RPMI7951 (cell line): ENCODE measurements at regions not wholly inside any gene's neighbourhood (a gene's known extent, or its start where the extent isn't known, plus 50 kb on each side); places are given as distances from the start of the nearest gene placed in this dataset.
A peak's percentile ranks its signal among the peaks of the same experiment; 100 is the strongest.

Experiments used
- DNase-seq: peaks from one replicate; pipeline ENCODE4 v3.0.0-alpha.2; 2012; ENCODE audit warnings: low read depth

DNA sequence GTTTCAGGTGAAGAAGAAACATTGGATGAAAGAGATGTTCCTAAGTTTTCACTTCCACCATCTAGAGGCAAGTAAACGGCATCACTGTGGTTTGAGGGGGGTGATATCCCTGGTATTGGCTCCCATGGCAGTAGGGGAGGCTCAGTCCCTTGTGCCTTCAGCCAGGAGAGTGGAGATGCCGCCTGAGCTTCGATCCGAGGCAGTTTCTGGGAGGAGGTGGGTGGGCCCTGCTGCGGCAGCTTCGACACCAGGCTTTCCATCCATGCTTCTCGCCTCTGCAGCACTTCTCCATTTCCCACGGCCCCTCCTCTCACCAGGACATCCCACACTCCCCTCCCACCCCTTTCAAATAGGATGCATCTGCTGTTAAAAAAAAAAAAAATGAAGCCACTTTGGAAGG, 258.3 kb downstream of the GADD45G start:
- no peak for DNase-seq

GRCh38 chr9:89863837-89864236, 259.0 kb downstream of the GADD45G start:
- no peak for DNase-seq

DNA sequence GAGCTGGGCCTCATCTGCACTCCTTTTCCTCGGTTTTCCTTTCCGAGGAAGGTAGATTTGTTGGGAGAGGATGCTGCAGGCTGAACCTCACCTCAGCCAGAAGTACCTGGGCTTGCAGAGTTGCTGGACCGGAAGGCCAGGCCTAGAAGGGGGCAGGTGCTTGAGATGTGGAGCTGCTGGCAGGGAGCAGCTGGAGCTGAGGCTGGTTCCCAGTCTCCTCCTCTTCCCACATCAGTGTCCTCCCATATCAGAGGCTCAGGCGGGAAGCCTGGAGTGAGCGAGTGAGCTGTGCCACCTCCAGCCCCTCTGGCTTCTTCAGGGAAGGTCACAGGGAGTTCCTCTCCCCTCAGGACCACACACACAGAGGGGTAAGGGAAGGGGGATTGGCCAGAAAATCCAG, 259.4 kb downstream of the GADD45G start:
- DNase-seq, result no peak

GRCh38 chr9:89864731-89865130, 259.9 kb downstream of the GADD45G start:
- no peak for DNase-seq

DNA sequence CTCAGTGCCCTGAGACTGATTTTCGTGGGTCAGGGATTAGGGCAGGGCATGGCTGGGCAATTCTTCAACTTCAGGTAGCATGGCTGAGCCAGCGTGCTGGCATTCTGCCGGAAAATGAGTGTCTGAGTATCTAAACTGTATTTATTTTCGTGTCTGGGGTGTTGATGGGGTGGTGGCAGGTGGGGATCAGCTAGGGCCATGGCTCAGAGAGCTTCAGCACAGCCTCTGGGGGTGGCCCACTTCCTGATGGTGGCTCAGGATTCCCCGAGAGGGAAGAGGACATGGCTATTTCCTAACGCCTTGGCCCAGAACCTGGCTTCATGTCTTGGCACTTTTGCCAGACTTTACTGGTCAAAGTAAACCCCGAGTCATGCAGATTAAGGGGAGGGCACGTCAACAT, 260.5 kb downstream of the GADD45G start:
- no peak for DNase-seq

GRCh38 chr9:89865981-89866380, 261.2 kb downstream of the GADD45G start:
- DNase-seq, result no peak

DNA sequence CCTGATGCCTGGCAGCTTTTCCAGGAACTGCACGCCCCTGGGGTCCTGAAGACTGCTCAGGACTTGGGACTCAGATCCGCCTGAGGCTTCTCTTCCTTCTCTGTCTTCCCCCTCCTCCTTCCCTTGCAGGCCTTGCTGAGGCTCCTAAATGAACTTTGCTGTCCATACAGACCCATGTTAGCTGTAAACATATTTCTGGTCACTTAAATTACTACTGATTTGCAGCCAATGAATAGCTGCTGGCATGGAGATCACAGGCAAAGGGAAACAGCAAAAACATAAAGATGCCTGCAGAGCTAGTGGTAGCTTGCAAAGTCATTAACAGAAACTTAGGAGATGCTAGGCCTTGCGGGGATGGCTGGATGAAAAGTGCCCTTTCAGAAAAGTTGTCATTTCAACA, 261.9 kb downstream of the GADD45G start:
- no peak for DNase-seq

DNA sequence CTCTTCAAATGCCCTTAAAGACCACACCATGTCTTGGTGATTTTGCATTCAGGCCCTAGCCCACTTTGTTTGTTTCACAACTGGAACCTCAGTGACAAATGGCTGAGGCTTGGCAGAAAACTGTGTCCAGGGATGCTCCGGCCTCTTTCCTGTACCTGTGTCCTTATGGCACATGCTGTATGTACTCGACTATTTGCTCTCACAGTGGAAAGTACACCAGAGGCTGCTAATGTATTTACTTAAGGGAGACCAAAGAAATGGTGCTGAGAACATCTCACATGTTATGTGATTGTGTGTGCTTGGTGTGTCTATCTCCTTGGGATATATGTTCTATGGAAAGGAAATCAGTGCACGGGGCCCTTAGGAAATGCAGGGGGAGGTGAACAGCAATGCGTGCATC, 263.3 kb downstream of the GADD45G start:
- no peak for DNase-seq

- no peak for DNase-seq
Observed at GRCh38 chr9:89869793-89870580, 265.2 kb downstream of the GADD45G start.

DNA sequence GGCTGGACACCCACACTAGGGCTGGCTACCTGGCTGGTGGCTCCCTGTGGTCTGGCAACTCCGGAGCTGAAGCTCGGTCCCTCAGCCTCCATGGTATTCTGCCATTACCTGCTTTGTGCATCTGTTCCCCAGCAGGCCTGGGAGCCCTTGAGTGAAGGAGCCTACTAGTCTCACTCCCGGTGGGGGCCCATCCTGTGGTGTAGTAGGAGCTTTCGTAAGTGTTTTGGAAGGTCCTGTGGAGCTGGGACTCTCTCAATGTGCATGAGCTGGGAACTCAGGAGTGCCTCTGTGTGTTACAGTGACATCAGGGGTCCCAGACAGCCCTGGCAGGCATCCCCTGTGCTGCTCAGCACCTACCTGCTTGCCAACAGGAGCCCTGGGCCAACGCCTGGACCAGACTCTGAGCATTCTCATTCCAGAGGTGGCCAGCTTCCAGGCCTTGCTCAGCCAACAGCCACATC, 267.1 kb downstream of the GADD45G start:
- no peak for DNase-seq

DNA sequence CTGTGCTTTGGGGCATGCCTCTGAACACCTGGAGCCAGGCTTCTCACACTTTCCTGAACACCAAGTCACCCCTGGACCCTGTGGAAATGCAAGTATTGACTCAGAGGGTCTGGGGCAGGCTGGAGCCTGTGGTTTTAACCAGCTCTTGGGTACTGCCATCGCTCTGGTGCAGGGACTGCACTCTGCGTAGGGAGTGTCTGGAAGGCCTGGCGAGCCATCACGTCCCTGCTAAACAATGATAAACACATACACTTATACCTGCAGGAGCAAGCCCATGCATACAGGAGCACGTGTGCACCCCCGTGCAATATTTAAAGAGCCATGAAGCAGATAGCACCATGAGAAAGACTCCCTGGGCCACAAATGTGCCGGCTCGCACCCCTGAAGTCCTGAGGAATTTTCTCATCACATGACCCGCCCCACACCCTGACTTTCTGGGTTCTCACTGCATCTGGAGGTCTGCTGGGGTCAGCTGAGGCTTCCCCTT, 267.7 kb downstream of the GADD45G start:
- DNase-seq, result no peak

DNA sequence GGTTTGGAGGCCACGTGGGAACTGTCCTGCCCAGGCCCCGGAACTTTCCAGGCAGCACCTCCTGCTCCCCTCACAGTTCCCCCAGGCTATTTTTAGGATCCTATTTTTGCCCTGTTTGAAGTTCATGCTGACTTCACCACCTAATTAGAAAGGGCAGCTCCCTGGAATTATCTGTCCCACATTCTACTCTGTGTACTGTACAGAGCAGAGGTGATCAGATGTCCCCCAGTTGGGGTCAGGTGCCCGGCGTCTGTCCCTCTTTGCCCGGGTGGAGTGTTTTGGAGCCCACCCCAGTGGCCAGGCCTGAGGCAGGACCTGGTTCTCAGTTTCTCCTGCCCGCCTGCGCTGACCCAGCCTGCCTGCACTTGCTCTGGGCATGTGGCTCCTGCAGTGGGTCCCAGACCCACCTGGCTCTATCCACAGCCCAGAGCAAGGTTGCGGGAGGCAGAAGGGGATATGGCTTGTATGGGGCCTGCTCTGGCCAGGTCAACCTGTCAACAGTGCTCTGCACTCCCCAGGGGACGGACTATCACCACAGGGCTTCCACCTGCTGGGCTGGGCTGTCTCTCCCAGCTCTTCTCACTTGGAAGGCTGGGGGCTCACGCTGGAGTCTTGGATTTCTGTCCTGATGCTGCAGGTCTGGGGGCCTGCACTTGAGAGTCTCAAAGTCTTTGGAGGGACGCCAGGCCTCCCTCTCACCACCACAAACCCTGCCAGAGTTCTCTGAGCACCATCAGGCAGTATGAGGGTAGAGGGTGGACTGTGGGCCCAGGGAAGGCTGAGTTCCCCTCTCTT, 268.3 kb downstream of the GADD45G start:
- DNase-seq, result no peak

DNA sequence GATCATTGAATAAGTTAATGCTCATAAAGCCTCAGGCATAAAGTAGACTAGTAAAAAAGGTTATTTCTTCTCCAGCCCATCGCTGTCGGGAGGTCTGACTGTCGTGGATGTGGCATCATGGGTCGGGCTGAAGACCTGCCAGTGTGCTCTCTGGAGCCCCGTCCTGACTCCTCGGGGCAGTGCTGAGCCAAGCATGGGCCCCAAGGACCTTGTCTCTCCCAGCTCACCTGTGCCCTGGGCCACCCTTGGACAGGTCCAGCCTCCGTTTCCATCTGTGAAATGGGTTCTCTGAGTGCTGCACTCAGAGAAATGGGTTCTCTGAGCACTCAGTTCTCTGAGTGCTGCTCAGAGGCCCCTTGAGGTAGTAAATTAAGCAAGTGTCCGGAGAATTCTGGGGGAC, 269.0 kb downstream of the GADD45G start:
- DNase-seq, result no peak

DNA sequence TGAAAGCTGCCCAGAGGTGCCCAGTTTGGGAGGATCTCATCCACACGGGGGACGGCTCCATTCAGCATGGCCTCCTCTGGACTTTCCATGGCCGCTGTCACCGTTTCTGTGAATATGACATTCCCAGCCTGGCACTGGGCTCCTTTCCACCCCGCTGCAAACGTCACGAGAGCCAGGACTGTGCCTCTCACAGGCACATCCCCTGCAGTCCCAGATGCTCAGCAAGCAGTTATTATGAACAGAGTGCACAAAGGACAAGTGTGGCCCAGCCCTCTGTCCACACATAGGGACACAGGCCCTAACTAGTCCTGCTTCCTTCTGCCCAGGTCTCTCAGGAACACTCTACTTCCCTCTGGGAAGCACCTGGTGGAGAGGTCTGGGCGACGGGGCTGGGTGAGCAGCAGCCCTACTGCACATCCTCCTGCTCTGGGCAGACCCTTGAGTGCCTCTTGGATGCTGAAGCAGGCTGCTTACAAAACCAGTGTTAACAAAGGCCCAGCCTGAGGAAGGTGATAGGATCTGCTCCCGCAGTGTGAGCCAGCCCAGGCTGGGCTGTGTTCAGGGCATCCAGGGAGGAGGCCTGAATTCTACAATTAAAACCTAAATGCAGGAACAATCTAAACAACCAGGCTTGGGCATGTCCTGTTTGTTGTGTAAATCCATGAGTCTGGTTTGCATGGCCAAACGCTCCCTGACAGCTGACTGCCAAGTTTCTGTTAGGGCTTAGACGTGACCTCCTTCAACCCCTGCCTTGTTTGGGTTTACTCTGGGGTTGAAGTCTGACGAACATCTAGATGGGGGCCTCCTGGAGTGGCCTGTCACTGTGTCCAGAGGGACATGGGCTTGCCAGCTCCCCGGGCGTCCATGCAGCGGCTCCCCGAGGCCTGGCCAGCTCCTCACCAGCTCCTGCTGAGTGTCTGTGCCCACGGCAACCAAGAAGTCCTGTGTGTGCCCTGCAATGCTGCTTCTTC, 269.8 kb downstream of the GADD45G start:
- DNase-seq, result no peak

- DNase-seq, result no peak
Observed at GRCh38 chr9:89877051-89878002, 272.5 kb downstream of the GADD45G start.

- no peak for DNase-seq
Observed at GRCh38 chr9:89878003-89878411, 273.2 kb downstream of the GADD45G start.

- no peak for DNase-seq
Observed at GRCh38 chr9:89878687-89879086, 273.9 kb downstream of the GADD45G start.

- no peak for DNase-seq
Observed at GRCh38 chr9:89879276-89879675, 274.5 kb downstream of the GADD45G start.

- DNase-seq, result no peak
Observed at GRCh38 chr9:89879701-89880100, 274.9 kb downstream of the GADD45G start.

- DNase-seq, result no peak
Observed at GRCh38 chr9:89880161-89880560, 275.3 kb downstream of the GADD45G start.

DNA sequence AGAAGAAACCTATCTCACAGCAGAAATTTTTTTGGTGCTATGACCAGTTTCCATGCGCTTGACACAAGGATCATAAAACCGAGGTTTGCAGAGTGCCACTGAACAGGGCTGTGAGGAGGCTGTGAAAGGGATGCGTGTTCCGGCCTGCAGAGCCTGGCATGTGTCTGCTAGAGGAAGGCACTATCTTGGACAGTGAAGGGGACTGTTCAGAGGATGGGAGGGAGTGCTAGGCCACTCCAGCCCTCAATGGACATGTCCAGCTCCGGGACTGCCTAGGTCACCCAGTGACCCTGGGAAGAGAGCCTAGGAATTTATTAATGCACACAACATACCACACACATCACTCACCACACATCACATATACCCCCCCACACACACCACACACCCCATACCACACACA, 275.9 kb downstream of the GADD45G start:
- peak; percentile 1 for DNase-seq
